Rectal smooth muscle tissue (tissue), 1 donor: ENCODE measurements at regions not wholly inside any gene's neighbourhood (a gene's known extent, or its start where the extent isn't known, plus 50 kb on each side); places are given as distances from the start of the nearest gene placed in this dataset.
"Not testable (repeated sequence)": the region's sequence is repeated elsewhere in the genome, so short reads cannot be mapped to it uniquely, and the experiment has no call there.

Experiments
- H3K27ac ChIP-seq: one replicate; pipeline ENCODE4 v1.7.0; 2013; ENCODE audit warnings: low read depth, low read length, inconsistent platforms
- H3K27me3 ChIP-seq: one replicate; pipeline ENCODE4 v1.7.0; 2013; ENCODE audit warnings: low read length; ENCODE audit not compliant: control insufficient read depth, insufficient read depth
- H3K36me3 ChIP-seq: one replicate; pipeline ENCODE4 v1.7.0; 2013; ENCODE audit warnings: low read length; ENCODE audit not compliant: control insufficient read depth, insufficient read depth
- H3K4me1 ChIP-seq: one replicate; pipeline ENCODE4 v1.7.0; 2013; ENCODE audit warnings: low read length; ENCODE audit not compliant: control insufficient read depth, insufficient read depth
- H3K4me3 ChIP-seq: one replicate; pipeline ENCODE4 v1.7.0; 2013; ENCODE audit warnings: low read length
- H3K9ac ChIP-seq: one replicate; pipeline ENCODE4 v1.7.0; 2013; ENCODE audit warnings: low read length

DNA sequence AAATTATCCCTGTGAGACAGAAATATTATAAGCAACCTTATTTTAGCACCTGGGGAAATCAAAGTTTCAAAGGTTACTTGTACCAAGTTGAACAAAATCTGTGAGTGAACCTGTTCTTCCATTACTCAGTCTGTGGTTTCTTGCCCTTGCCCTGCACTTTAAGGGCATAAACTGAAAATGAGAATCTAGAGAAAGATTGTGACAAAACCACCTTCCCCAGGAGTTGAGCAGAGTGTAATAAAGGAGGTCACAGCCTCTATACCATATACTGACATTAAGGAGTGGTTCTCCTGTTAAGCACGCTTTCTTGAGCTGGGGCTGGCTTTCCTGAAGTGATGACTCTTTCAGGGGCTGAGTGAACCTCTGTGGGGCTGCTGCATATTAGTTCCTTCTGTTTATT is 143.4 kb downstream of the PDCD6IP start:
- Histone ChIP-seq H3K4me1 (no peaks in the 10 kb centered on the region), H3K36me3 (no peaks in the 10 kb centered on the region), H3K27me3 (no peaks in the 10 kb centered on the region), H3K9ac (no peak overlapping the region), H3K27ac (no peak overlapping the region), H3K4me3 (no peak overlapping the region)

DNA sequence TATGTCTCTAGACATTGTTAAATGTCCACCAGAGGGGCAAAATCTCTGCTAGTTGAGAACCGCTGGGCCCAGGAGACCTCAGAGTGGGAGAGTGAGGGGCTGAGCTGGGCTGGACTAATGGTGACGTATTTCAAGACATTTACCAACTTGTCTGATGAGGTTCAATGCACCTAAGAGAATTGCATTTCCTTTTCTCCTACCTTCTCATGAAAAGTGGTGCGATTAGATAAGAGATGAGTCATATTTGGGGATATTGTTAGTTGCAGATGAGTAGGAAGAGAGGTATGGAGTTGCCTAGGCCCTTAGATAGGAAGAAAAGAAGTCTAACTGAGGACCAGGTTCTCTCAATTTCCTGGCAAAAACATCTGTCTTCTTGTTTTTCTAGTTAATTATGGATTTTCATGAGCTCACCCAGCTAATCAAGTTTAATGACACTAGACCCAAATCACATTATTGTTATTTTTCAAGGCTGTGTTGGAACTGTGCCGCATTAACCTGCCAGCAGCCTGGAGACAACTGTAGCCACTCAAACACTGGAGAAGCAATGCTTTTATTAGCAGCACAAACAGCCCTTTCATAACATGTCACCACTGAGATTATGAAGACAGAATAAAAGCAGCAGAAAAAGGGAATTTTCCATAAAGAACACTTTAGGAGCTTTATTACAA is 144.2 kb downstream of the PDCD6IP start:
- Histone ChIP-seq H3K36me3 (no peaks in the 10 kb centered on the region), H3K4me3 (no peak overlapping the region), H3K27me3 (no peaks in the 10 kb centered on the region), H3K27ac (no peak overlapping the region), H3K9ac (no peak overlapping the region), H3K4me1 (no peaks in the 10 kb centered on the region)

DNA sequence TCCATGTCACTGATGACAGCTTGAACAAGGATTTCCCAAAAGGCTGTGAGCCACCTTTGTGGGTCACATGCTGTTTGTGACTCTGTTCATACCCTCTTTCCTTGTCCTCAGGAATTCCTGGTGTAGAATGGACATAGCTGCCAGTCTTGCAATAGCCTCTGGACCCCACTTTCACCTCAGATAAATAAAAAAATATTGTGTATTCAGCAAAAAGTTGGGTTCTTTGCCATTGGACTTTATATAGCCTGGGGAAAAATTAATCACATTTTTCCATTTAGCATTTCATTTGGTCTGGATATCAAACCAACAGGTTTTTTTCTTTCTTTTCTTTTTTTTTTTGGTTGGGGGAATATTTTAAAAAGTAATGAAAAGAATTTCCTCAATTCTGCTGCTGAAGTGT is 144.8 kb downstream of the PDCD6IP start:
- Histone ChIP-seq H3K27ac (no peak overlapping the region), H3K4me3 (no peak overlapping the region), H3K27me3 (no peaks in the 10 kb centered on the region), H3K4me1 (no peaks in the 10 kb centered on the region), H3K9ac (no peak overlapping the region), H3K36me3 (no peaks in the 10 kb centered on the region)

DNA sequence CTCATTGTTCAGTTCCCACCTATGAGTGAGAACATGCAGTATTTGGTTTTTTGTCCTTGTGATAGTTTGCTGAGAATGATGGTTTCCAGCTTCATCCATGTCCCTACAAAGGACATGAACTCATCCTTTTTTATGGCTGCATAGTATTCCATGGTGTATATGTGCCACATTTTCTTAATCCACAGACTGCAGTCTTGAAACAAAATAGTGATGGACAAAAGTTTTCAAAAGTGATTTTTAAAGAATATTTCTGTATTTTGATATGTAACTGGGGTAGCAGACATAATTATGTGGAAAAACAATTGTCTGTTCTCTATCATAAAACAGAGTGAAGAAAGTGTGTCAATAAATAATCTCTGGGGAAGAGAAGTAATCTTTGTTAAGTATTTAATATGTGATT is 148.2 kb downstream of the PDCD6IP start:
- not testable (repeated sequence) for H3K27ac ChIP-seq, H3K27me3 ChIP-seq, H3K4me3 ChIP-seq, H3K36me3 ChIP-seq, H3K9ac ChIP-seq, H3K4me1 ChIP-seq

DNA sequence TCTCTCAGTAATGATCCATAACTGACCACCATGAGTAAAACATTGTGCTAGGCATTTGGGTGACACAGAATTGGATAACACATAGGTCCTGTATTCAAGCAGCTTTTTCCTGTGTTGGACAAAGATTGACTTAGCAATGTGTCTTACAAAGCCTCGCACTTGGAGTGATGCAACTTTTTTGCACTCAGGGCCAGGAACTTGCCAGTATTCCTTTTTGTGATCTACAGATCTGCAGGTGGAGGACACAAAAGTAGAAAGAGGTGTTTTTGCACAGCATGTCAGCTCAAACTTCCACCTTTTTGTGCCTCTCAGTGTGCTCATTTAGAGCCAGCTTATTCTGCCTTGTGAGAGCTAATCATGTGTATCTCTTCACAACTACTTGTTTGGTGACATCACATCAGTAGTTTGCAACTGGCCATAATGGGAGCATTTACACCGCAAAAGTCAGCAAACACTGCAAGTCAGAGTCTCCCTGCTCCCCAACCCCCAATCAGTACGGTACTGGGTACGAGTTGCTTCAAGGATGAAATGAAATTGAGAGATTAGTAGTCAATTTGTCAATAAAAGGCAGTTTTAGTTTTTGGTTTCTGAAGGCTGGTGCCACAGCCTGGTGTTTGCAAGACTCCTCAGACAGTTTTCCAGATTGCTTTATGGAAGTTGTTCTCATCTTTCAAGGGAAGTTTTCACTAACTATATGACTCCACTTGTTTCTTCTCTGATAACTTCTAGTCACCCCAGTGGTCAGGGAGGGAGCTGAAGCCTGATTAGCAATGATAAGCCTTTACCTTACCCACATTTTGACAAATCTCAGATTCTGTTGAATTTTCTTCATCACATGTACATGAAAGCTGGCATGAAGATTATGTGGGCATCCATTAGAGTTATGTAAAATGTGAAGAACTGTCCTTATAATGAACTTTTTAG is 149.1 kb downstream of the PDCD6IP start:
- Histone ChIP-seq H3K36me3 (no peaks in the 10 kb centered on the region), H3K27ac (no peak overlapping the region), H3K4me1 (no peaks in the 10 kb centered on the region), H3K4me3 (no peak overlapping the region), H3K9ac (no peak overlapping the region), H3K27me3 (no peaks in the 10 kb centered on the region)

DNA sequence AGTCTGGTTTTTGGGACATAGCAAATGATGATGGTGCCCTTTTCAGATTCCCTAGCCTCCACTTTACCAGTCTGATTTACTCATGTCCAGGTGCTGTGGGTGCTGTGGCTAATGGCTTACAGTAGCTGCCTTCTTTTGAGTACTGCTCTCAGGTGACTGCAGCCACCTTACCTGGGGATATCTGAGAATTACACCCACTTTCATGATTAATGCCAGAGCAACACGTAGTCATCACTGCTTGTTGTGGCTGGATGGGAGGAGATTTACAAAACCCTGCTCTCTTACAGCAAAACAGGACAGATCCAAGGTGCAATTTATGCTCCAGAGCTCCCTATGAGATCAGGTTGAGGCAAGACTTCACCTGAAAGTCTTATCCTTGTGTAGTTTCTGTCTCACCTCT is 150.6 kb downstream of the PDCD6IP start:
- Histone ChIP-seq H3K9ac (no peak overlapping the region), H3K27me3 (no peaks in the 10 kb centered on the region), H3K4me3 (no peak overlapping the region), H3K4me1 (no peaks in the 10 kb centered on the region), H3K27ac (no peak overlapping the region), H3K36me3 (no peaks in the 10 kb centered on the region)

DNA sequence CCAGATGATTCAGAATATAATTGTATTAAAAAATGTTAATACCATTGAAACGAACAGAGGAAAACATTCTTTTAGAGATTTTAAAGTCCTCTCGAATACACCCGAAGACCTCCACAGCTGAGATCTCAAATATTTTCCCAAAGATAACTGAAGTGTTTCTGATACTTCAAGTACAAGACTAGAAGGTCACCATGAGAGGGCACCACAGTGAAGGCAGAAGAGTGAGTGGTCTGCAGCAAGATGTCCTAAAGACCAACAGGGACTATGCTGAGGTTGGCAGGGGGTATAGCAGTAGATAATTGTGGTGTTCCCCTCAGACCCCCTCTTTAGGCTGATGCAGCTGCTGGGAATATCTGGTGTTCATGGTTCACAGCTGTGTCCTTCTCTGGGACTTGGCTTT is 156.5 kb downstream of the PDCD6IP start:
- no peaks in the 10 kb centered on the region for H3K27me3 ChIP-seq
- H3K4me1 ChIP-seq, result no peaks in the 10 kb centered on the region
- H3K36me3 ChIP-seq, result no peaks in the 10 kb centered on the region
- no peak overlapping the region for H3K27ac ChIP-seq
- H3K9ac ChIP-seq, result no peak overlapping the region
- no peak overlapping the region for H3K4me3 ChIP-seq

DNA sequence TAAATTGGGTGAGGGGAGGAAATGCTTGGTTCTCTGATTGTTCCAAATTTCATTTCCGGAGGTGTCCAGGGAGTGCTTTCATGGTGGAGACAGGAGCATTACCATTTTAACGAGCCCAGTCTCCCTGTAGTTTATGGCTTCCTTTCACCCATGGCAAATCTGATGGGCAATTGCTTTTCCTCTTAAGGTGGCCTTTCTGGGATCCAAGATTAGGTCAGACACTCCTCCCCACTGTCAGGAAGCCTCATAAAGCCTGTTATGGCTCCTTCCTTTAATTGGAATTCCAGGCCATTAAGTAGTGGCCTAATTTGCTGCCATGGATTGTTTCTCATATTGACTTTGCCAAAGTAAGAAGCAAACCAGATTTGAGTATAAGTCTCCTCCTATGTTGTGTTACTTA is 157.8 kb downstream of the PDCD6IP start:
- H3K36me3 ChIP-seq, result no peaks in the 10 kb centered on the region
- no peak overlapping the region for H3K27ac ChIP-seq
- no peak overlapping the region for H3K9ac ChIP-seq
- H3K27me3 ChIP-seq, result no peaks in the 10 kb centered on the region
- no peaks in the 10 kb centered on the region for H3K4me1 ChIP-seq
- H3K4me3 ChIP-seq, result no peak overlapping the region

DNA sequence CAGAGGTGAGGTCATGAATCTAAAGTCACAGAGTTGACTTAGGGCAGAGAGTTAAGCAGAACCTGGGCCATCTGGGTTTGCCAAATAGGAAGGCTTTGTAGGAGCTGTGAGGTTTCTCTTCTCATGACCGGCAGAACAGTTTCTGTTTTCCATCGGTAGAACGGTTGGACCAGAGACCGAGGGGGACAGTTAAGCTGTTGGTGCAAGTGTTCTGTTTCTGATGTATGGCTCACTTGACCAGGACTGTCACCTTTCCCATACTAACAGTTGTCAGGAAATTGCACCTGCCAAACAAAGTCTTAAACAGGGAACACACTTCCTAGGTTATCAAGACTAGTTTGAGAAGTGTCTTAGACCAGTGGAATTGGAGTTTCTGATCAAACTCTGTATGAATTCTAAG is 158.3 kb downstream of the PDCD6IP start:
- H3K27me3 ChIP-seq, result no peaks in the 10 kb centered on the region

DNA sequence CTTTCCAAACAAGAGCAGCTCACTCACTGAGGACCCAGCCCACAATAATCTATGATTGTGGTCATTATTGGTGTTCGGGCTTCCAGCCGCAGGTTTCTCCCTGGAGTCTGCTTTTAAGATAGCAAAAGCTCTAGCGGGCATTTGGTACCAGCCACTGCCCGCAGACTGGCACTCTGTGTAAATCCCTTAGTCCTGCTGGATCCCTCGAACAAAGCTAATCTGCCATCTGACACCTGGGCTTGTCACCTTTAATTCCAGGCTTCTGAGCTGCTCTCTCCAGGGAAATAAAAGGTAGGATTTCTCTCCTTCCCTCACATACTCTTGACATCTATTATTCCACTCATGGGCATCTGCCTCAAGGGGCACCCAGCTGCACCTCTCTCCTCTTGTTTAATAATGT is 158.7 kb downstream of the PDCD6IP start:
- H3K4me3 ChIP-seq, result no peak overlapping the region
- H3K27ac ChIP-seq, result no peak overlapping the region
- no peaks in the 10 kb centered on the region for H3K36me3 ChIP-seq

More for the DNA sequence above, 158.3 kb downstream of the PDCD6IP start:
- Histone ChIP-seq H3K36me3 (no peaks in the 10 kb centered on the region), H3K27ac (no peak overlapping the region), H3K4me1 (no peaks in the 10 kb centered on the region), H3K4me3 (no peak overlapping the region), H3K9ac (no peak overlapping the region)

DNA sequence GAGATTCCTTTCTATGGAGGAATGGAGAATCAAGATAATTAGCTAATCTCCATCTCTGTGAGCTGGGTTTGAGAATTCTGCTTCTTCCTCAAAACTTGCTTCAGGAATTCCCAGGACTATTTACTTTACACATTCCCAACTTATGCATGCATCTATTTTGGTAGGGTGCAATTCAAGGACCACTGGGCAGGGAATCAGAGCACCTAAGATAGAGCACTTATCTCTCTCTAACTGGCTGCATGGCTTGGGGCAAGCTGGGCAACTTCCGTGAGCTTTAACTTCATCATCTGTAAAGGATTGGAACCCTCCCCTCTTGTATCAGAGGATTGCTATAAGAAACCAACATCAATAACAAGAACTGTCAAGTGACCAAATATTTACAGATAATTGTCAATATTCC is 160.2 kb downstream of the PDCD6IP start:
- no peak overlapping the region for H3K27ac ChIP-seq
- H3K9ac ChIP-seq, result no peak overlapping the region
- H3K4me3 ChIP-seq, result no peak overlapping the region
- H3K36me3 ChIP-seq, result no peaks in the 10 kb centered on the region
- H3K27me3 ChIP-seq, result no peaks in the 10 kb centered on the region
- H3K4me1 ChIP-seq, result no peaks in the 10 kb centered on the region

More for the DNA sequence above, 158.7 kb downstream of the PDCD6IP start:
- Histone ChIP-seq H3K4me1 (no peaks in the 10 kb centered on the region), H3K9ac (no peak overlapping the region), H3K27me3 (no peaks in the 10 kb centered on the region)

DNA sequence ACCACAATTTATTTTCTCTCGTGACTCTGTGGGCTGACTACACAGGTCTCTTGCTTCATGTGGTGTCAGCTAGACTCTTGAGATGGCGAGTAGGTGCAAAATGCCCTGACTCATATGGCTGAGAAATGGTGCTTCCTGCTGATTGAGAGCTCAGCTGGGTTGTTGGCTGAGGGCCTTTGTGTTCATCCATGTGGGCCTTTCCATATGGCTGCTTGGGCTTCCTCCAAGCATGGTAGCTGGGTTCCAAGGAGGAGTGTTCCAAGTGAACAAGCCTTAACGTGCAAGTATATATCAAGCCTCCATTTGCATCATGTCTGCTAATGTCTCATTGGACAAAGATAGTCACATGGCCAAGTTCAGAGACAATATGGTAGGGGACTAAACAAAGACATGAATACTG is 164.0 kb downstream of the PDCD6IP start:
- H3K36me3 ChIP-seq, result no peaks in the 10 kb centered on the region
- no peaks in the 10 kb centered on the region for H3K4me1 ChIP-seq
- H3K9ac ChIP-seq, result no peak overlapping the region
- no peaks in the 10 kb centered on the region for H3K27me3 ChIP-seq
- no peak overlapping the region for H3K27ac ChIP-seq
- no peak overlapping the region for H3K4me3 ChIP-seq

DNA sequence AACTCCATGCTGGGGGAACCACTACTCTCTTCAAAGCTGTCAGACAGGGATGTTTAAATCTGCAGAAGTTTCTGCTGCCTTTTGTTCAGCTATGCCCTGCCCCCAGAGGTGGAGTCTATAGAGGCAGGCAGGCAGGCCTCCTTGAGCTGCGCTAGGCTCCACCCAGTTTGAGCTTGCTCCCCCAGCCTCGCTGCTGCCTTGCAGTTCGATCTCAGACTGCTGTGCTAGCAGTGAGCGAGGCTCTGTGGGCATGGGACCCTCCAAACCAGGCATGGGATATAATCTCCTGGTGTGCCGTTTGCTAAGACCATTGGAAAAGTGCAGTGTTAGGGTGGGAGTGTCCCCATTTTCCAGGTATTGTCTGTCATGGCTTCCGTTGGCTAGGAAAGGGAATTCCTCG is 171.8 kb downstream of the PDCD6IP start:
- not testable (repeated sequence) for H3K4me3 ChIP-seq, H3K36me3 ChIP-seq, H3K27ac ChIP-seq, H3K27me3 ChIP-seq, H3K9ac ChIP-seq, H3K4me1 ChIP-seq
